Endothelial cell of umbilical vein (primary cell): ENCODE measurements at regions not wholly inside any gene's neighbourhood (a gene's known extent, or its start where the extent isn't known, plus 50 kb on each side); places are given as distances from the start of the nearest gene placed in this dataset.

Experiments used
- BruUV-seq: library from RNA; stranded (reverse); fragments of 400-500 nt; replicated peaks from 2 replicates; lab custom pipeline; 2021; lab: Mats Ljungman, UMichigan
- CTCF ChIA-PET: fragments of 300-600, 350-600 bp; sonication (Branson Sonifier 250); formaldehyde crosslinking; loops from one replicate; lab custom pipeline; 2021; ENCODE audit warnings: antibody characterized with exemption, inconsistent platforms; lab: Charles Lee
- POLR2A ChIA-PET: fragments of 300-600, 350-600 bp; sonication (Branson Sonifier 250); formaldehyde crosslinking; loops from one replicate; lab custom pipeline; 2021; ENCODE audit warnings: antibody characterized with exemption, inconsistent platforms; lab: Charles Lee
- DNase-seq: peaks from one replicate; pipeline ENCODE4 v3.0.0-alpha.2; 2011; ENCODE audit warnings: low read depth, low spot score
- FAIRE-seq: peaks from 2 replicates; lab custom pipeline; 2011; peaks lifted over from hg19 to GRCh38; lab: Jason Lieb, UNC
- H2AFZ ChIP-seq: 2 replicates; pipeline ENCODE4 v1.6.0; 2012; ENCODE audit warnings: low read depth, low read length, control low read depth, inconsistent platforms
- H3K27ac ChIP-seq: 2 replicates; pipeline ENCODE4 v1.5.1; 2011; ENCODE audit warnings: low read depth, mild to moderate bottlenecking, control low read depth, low read length, moderate library complexity; ENCODE audit not compliant: insufficient read depth
- H3K27me3 ChIP-seq, 2 experiments: 2 replicates each; pipeline versions ENCODE4 v1.6.0 to v1.6.1; 2011; ENCODE audit warnings: low read length in 2 of 2, mixed read lengths in 1 of 2; ENCODE audit not compliant: control insufficient read depth in 2 of 2, insufficient read depth in 2 of 2
- H3K36me3 ChIP-seq, 2 experiments: 2 replicates in 1 of 2; 3 replicates in 1 of 2; pipeline ENCODE4 v1.5.1; 2011; ENCODE audit warnings: low read length in 2 of 2, mild to moderate bottlenecking in 1 of 2, moderate library complexity in 1 of 2; ENCODE audit not compliant: control insufficient read depth in 2 of 2, insufficient read depth in 2 of 2; ENCODE audit errors: extremely low read depth in 1 of 2
- H3K4me1 ChIP-seq: 3 replicates; pipeline ENCODE4 v1.5.1; 2011; ENCODE audit warnings: mild to moderate bottlenecking, low read length; ENCODE audit not compliant: control insufficient read depth, insufficient read depth; ENCODE audit errors: extremely low read depth
- H3K4me2 ChIP-seq: 2 replicates; pipeline ENCODE4 v1.6.1; 2011; ENCODE audit warnings: low read length, control low read depth, mixed read lengths; ENCODE audit not compliant: insufficient read depth
- H3K4me3 ChIP-seq, 3 experiments: fragments of 200-600 bp in 1 of 3; sonication (generic), shearing (Covaris generic) in 1 of 3; replicated peaks in 1 of 3; 2 replicates each; pipeline ENCODE4 v1.5.1; 2011 to 2016; ENCODE audit warnings: control low read depth in 3 of 3, low read length in 3 of 3, mild to moderate bottlenecking in 2 of 3, inconsistent platforms in 1 of 3, low read depth in 1 of 3, moderate library complexity in 1 of 3; ENCODE audit not compliant: insufficient read depth in 1 of 3
- H3K79me2 ChIP-seq: 2 replicates; pipeline ENCODE4 v1.6.0; 2012; ENCODE audit warnings: low read length, inconsistent platforms; ENCODE audit not compliant: control insufficient read depth, insufficient read depth
- H3K9ac ChIP-seq: replicated peaks from 2 replicates; pipeline ENCODE3; 2011; ENCODE audit warnings: low read length, control low read depth; ENCODE audit not compliant: insufficient read depth; ENCODE audit errors: extremely low read depth
- H3K9me1 ChIP-seq: replicated peaks from 3 replicates; pipeline ENCODE4 v1.6.0; 2011; ENCODE audit warnings: mild to moderate bottlenecking, low read length; ENCODE audit not compliant: control insufficient read depth, insufficient read depth; ENCODE audit errors: extremely low read depth
- H3K9me3 ChIP-seq: replicated peaks from 2 replicates; pipeline ENCODE4 v1.5.1; 2012; ENCODE audit warnings: low read length, inconsistent platforms; ENCODE audit not compliant: control insufficient read depth, insufficient read depth
- H4K20me1 ChIP-seq: replicated peaks from 2 replicates; pipeline ENCODE3; 2011; ENCODE audit warnings: mild to moderate bottlenecking, low read length; ENCODE audit not compliant: control insufficient read depth, insufficient read depth; ENCODE audit errors: extremely low read depth
- CTCF ChIP-seq, 2 donors: IDR thresholded peaks; 1 replicate in 1 of 2; 2 replicates in 1 of 2; pipeline ENCODE4 v1.5.1; 2011; ENCODE audit warnings: low read length in 2 of 2, mild to moderate bottlenecking in 2 of 2, moderate library complexity in 2 of 2, control low read depth in 1 of 2, inconsistent platforms in 1 of 2, low read depth in 1 of 2; ENCODE audit not compliant: insufficient read depth in 1 of 2; ENCODE audit errors: extremely low read depth in 1 of 2
- EZH2 ChIP-seq: IDR thresholded peaks from 2 replicates; pipeline ENCODE4 v1.6.1; 2012; ENCODE audit warnings: borderline replicate concordance, low read depth, mild to moderate bottlenecking, moderate library complexity, low read length, inconsistent platforms; ENCODE audit not compliant: severe bottlenecking
- FOS ChIP-seq: IDR thresholded peaks from 2 replicates; pipeline ENCODE4 v1.6.1; 2011; ENCODE audit warnings: mild to moderate bottlenecking, low read length, moderate library complexity, borderline replicate concordance; ENCODE audit not compliant: insufficient read depth
- GATA2 ChIP-seq: IDR thresholded peaks from 2 replicates; pipeline ENCODE4 v1.7.0; 2011; ENCODE audit warnings: low read depth, mild to moderate bottlenecking, moderate library complexity, mixed read lengths, low read length; ENCODE audit not compliant: insufficient read length, insufficient read depth
- JUN ChIP-seq: IDR thresholded peaks from 2 replicates; pipeline ENCODE4 v1.6.1; 2011; ENCODE audit warnings: borderline replicate concordance, low read depth; ENCODE audit not compliant: insufficient read length, insufficient read depth
- MAX ChIP-seq: IDR thresholded peaks from 2 replicates; pipeline ENCODE4 v1.6.1; 2011; ENCODE audit not compliant: insufficient read depth, insufficient read length
- MYC ChIP-seq: IDR thresholded peaks from one replicate; pipeline ENCODE4 v1.6.1; 2011; ENCODE audit warnings: mild to moderate bottlenecking, low read depth, low read length
- POLR2A ChIP-seq: IDR thresholded peaks from 2 replicates; pipeline ENCODE4 v1.6.1; 2012; ENCODE audit warnings: low read depth, mild to moderate bottlenecking, control low read depth, low read length
- POLR2AphosphoS5 ChIP-seq: IDR thresholded peaks from 2 replicates; pipeline ENCODE4 v1.6.1; 2012; ENCODE audit warnings: low read depth, mild to moderate bottlenecking, control low read depth, low read length, moderate library complexity; ENCODE audit not compliant: insufficient read depth
- dilution Hi-C: fragments of 300-500 bp; cut with MboI; formaldehyde crosslinking; loops from one replicate; pipeline ENCODE4 v1.15.0; 2019; ENCODE audit warnings: low sequenced_read_pairs; ENCODE audit not compliant: extremely low pct_ligation_motif_present
- intact Hi-C: fragments of 100-400 bp; cut with micrococcal nuclease; formaldehyde crosslinking; loops from one replicate; pipeline ENCODE4 v1.10.0; 2022

- Histone ChIP-seq H3K4me2 (no peak overlapping the region), H3K27me3 (peaks cover 0 to 2% of the 10 kb centered on the region in 2 experiments), H3K27ac (no peak overlapping the region), H3K4me1 (peaks cover 9% of the 10 kb centered on the region), H2AFZ (no peak overlapping the region), H3K9ac (no peak overlapping the region), H3K4me3 (no peak overlapping the region), H3K36me3 (no peaks in the 10 kb centered on the region), H3K79me2 (no peaks in the 10 kb centered on the region), H4K20me1 (no peaks in the 10 kb centered on the region), H3K9me3 (no peaks in the 10 kb centered on the region), H3K9me1 (no peaks in the 10 kb centered on the region)
- FAIRE-seq = no peak
- dilution Hi-C loops (no loop called here), intact Hi-C loops (no loop called here)
- TF ChIP-seq EZH2 (no peak), MAX (no peak), POLR2AphosphoS5 (no peak), JUN (no peak), FOS (no peak), GATA2 (no peak), POLR2A (no peak), CTCF (IDR thresholded peaks at IDR 0.05; ENCODE audit: extremely low read depth in 1 of 2, insufficient read depth in 1 of 2, low read depth in 1 of 2, low read length in 2 of 2) (no peak), MYC (no peak)
- CTCF ChIA-PET = no interaction called here
- no peak for DNase-seq
- POLR2A ChIA-PET = no interaction called here
- no TSS peak for BruUV-seq
Observed at GRCh38 chr15:100758555-100758954, 121.1 kb upstream of the ALDH1A3 start.
